GM18867 (cell line): ENCODE measurements at regions not wholly inside any gene's neighbourhood (a gene's known extent, or its start where the extent isn't known, plus 50 kb on each side); places are given as distances from the start of the nearest gene placed in this dataset.
"Not testable (repeated sequence)": the region's sequence is repeated elsewhere in the genome, so short reads cannot be mapped to it uniquely, and the experiment has no call there.

Experiments used
- ATAC-seq: cut with Tn5 transposase; IDR thresholded peaks from one replicate; pipeline ENCODE4 v1.9.1; 2021; ENCODE audit warnings: mild to moderate bottlenecking, moderate library complexity; ENCODE audit not compliant: unreplicated experiment

- no peak for ATAC-seq
Measured at GRCh38 chr17:54662978-54663876, 237.4 kb upstream of the TOM1L1 start.

DNA sequence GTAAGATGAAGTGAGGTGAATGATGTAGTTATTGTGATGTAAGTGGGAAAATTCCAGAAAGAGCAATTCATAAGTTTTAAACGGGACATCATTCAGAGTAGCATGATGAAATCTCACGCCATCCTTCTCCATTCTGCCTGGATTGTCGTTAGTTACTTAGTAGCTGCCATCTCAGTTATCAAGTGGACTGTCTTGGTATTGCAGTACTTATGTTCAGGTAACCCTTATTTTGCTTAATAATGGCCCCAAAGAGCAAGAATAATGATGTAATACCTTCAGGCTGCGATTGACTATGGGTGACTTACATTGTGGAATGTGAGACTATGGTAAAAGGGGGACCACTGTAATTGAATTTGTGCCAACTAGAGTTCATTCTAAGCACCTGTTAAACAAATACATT is 234.1 kb upstream of the TOM1L1 start:
- ATAC-seq: no peak

DNA sequence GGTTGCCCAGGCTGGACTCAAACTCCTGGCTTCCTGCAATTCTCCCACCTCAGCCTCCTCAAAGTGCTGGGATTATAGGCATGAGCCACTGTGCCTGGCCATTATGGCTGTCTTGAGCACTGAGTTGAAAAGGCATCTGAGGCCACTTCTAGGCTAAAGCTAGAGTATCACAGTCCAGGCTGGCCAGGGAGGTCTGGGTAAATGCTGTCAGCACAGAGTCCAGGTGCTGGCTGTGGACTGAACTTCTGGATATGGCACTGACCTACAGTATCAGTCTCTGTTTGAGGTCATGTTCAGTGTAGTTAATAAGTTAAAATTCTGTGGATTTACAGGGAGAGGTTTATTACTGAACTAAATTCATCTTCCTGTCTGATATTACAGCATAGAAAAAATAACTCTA is 222.5 kb upstream of the TOM1L1 start:
- ATAC-seq: no peak

GRCh38 chr17:54680410-54680809 is 220.2 kb upstream of the TOM1L1 start:
- ATAC-seq: no peak

GRCh38 chr17:54694287-54694887 is 206.3 kb upstream of the TOM1L1 start:
- ATAC-seq: no peak

- not testable (repeated sequence) for ATAC-seq
Measured at GRCh38 chr17:54712798-54713197, 187.9 kb upstream of the TOM1L1 start.

DNA sequence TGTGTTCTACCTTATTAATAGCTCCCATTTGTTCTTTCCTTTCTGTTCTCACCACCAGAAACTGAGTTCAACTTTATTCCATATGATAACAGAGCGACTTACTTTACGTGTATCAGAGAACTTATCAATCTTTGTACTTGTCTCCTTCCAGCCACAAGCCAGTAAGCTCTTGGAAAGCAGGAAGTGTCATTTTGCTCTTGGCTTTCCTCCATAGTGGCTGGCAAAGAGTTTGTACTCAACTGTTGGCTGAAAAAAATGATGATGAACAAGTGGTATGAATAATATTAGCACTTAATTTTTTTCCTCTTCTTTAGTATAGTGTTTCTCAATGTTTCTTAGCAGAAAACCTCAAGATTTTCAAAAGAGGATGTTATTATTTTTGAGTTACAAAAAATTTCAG is 182.4 kb upstream of the TOM1L1 start:
- ATAC-seq: no peak

GRCh38 chr17:54727624-54728023 is 173.0 kb upstream of the TOM1L1 start:
- no peak for ATAC-seq

DNA sequence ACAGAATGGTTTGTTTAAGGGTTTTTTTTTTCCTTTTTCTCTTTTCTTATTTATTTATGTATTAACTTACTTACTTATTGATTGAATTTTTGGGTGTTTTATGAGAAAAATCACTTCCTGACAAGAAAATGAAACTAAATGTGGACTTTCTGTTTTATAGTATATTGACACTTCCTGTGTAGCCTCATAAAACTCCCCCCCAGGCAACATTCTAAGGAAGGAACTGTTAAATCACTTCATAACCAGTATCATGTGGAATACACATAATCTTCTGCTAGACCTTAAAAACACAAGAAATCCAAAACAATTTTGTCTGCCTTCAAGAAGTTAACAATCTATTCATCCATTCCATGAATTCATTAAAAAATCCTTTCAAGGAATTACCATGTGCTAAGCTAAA is 164.1 kb upstream of the TOM1L1 start:
- ATAC-seq: no peak

DNA sequence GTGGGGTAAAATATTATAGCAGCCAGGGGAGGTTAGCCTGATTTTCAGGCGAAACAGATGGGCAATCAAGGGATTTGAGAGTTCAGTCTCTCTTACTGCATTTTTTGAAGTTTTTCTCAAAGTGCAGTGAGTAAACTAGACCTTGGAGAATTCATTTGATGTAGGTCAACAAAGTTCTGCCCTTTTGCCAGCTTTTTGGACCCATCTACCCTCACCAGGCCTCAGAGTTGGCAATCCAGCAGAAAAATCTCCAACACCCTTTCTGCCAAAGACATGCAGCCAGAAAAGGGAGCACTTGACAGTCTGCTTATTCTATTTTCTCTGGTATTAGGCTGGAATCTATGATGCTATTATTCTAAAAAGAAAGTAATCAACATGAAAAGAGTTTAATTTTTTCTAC is 162.2 kb upstream of the TOM1L1 start:
- no peak for ATAC-seq

DNA sequence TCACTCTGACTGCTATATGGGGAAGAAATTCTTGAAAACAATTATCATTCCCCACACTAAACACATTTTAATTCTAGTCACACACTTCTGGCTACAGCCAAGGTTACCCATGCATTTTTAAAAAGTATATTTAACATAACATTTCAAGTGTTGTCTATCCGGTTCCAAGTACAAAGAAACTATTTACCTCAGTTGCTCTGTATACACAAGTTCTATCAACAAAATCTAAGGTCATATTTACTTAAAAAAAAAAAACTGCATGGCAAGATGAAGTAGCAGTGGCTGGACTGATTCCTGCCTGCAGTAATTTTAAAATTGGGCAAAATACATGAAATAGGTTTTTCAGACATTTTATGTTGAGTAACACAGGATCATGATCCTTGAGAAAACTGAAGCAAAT is 155.9 kb upstream of the TOM1L1 start:
- ATAC-seq: no peak

GRCh38 chr17:54745239-54745638 is 155.4 kb upstream of the TOM1L1 start:
- no peak for ATAC-seq

DNA sequence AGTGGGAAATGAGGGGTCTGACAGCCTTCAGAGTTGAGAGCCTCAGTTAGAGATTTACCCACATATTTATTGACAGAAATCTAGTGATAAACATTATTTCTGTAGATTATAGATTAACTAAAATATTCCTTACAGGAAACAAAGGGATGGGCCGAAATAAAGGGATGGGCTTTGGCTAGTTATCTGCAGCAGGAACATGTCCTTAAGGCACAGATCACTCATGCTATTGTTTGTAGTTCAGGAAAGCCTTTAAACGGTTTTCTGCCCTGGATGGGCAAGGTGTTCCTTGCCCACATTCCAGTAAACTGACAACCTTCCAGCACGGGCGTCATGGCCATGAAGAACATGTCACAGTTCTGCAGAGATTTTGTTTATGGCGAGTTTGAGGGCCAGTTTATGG is 154.8 kb upstream of the TOM1L1 start:
- no peak for ATAC-seq

DNA sequence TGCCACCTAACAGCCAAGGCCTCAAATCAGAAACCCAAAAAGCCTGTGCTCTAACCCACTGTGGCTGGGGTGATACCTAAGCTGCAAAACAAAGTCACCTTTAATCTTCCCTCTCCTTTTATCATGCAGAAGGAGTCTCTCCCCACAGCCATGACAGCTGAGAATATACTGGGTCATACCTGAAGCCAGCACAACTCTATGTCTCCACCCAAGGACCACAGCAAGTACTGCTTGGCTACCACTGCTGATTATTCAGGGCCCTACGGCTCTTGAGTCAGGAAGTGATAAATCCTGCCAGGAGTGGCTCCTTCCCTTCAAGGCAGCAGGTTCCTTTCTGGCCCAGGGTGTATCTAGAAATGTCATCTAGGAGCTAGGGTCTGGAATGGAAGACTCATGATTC is 151.5 kb upstream of the TOM1L1 start:
- no peak for ATAC-seq

- ATAC-seq: peak; percentile 68
Measured at GRCh38 chr17:54754560-54754959, 146.1 kb upstream of the TOM1L1 start.

GRCh38 chr17:54760836-54761235 is 139.8 kb upstream of the TOM1L1 start:
- no peak for ATAC-seq

DNA sequence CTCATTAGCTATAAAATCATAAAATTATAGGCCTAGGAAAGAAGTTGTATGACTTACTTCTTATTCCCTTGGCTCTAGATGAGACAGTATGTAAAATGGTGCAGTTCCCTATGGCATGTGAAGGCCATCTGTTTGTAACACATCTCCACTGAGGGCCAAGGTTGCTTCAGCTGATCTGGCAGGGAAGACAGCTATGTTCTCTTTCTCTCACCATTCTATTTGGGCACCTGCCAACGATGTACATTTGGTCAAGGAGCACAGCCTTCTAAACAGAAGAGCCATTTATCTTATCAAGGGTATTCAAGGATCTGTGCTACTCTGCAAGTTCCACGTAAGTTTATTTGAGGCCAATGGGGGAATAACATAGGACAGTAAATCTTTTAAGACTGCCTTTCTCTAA is 129.8 kb upstream of the TOM1L1 start:
- ATAC-seq: no peak

- no peak for ATAC-seq
Measured at GRCh38 chr17:54771409-54771915, 129.2 kb upstream of the TOM1L1 start.

- ATAC-seq: no peak
Measured at GRCh38 chr17:54780238-54780637, 120.4 kb upstream of the TOM1L1 start.

- no peak for ATAC-seq
Measured at GRCh38 chr17:54781389-54781788, 119.3 kb upstream of the TOM1L1 start.

DNA sequence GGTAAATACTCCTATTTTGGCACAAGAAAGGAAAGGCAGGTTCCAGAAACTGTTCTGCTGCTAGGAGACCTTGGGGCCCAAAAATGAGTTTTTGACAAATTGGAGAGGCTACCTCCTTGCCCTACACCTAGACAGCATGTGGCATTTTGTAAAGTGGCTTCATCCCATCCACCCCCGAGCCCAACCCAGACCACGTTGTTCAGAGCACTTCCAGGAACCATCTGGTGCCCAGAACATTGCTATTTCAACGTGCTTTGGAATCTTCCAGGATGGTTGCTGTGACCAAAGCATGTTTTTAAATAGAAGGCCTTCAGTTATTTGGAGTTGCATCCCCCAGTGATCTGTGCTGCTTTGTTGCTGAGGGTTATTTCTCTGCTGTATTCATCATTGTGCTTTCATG is 116.3 kb upstream of the TOM1L1 start:
- no peak for ATAC-seq

- ATAC-seq: no peak
Measured at GRCh38 chr17:54785643-54786268, 114.9 kb upstream of the TOM1L1 start.
